ENCODE measurements at regions not wholly inside any gene's neighbourhood (a gene's known extent, or its start where the extent isn't known, plus 50 kb on each side); places are given as distances from the start of the nearest gene placed in this dataset.

DNA sequence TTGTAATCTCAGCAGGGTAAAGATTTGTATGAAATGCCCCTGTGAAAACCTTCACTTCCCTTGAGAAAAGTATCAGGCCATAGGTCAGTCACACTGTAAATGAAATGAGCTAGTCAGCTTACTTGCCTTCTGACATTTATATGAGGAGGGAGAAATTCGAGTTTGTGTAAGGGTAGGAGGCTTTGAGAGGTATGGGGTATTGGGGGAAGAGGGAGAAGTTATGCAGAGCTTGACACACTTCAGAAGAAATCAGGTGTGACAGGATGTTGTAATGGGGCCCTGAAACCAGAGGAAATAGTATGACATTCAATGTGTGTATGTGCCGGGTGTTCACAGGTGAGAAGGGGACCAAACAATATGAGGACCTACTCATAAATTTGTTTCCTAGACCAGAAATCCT lies 64.2 kb upstream of the CCN6 start:
- no peak for TF ChIP-seq POLR2A (IDR thresholded peaks at IDR 0.05)
- TF ChIP-seq, protein P1, sequence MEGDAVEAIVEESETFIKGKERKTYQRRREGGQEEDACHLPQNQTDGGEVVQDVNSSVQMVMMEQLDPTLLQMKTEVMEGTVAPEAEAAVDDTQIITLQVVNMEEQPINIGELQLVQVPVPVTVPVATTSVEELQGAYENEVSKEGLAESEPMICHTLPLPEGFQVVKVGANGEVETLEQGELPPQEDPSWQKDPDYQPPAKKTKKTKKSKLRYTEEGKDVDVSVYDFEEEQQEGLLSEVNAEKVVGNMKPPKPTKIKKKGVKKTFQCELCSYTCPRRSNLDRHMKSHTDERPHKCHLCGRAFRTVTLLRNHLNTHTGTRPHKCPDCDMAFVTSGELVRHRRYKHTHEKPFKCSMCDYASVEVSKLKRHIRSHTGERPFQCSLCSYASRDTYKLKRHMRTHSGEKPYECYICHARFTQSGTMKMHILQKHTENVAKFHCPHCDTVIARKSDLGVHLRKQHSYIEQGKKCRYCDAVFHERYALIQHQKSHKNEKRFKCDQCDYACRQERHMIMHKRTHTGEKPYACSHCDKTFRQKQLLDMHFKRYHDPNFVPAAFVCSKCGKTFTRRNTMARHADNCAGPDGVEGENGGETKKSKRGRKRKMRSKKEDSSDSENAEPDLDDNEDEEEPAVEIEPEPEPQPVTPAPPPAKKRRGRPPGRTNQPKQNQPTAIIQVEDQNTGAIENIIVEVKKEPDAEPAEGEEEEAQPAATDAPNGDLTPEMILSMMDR (IDR thresholded peaks at IDR 0.05): no peak
- intact Hi-C loops (cut with DNase I; ENCODE audit: low total_unique reads): no loop called here
- no peaks in the 10 kb centered on the region for H3K9me3 ChIP-seq
- no peak for DNase-seq
- no peak overlapping the region for H3K27ac ChIP-seq
- 71 to 94% methylated on average over 2 of the region's 2 CpGs for WGBS, 2 donors
- no peak overlapping the region for H3K4me3 ChIP-seq
- no peaks in the 10 kb centered on the region for H3K4me1 ChIP-seq
- H3K36me3 ChIP-seq (ENCODE audit: low read depth, missing control alignments): no peaks in the 10 kb centered on the region
- H3K27me3 ChIP-seq: no peaks in the 10 kb centered on the region

DNA sequence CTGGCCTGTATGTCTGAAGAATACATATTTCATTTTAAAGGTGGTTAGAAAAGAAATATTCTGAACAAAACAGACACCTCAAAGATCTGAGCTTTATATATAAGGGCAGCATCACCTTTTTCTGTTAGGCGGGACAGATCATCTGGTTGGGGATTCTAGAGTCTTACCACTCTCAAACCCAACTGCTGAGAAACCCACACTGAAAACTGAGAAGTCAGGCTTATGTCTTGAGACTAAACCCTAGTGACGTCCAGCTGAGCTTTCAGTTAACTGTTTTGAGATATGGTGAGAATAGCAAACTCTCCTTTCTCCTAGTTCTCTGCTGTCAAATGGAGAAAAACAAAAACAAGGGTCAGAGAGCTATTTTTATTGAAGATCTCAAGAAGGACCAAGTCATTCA lies 63.7 kb upstream of the CCN6 start:
- Histone ChIP-seq H3K27ac (no peak overlapping the region), H3K4me3 (no peak overlapping the region), H3K27me3 (no peaks in the 10 kb centered on the region), H3K9me3 (no peaks in the 10 kb centered on the region), H3K4me1 (no peaks in the 10 kb centered on the region), H3K36me3 (ENCODE audit: low read depth, missing control alignments) (no peaks in the 10 kb centered on the region)
- TF ChIP-seq, protein P1 (IDR thresholded peaks at IDR 0.05): no peak
- TF ChIP-seq POLR2A (IDR thresholded peaks at IDR 0.05): no peak
- no peak for DNase-seq
- 88 to 91% methylated on average over 2 of the region's 2 CpGs for WGBS, 2 donors
- intact Hi-C loops (cut with DNase I; ENCODE audit: low total_unique reads): no loop called here

DNA sequence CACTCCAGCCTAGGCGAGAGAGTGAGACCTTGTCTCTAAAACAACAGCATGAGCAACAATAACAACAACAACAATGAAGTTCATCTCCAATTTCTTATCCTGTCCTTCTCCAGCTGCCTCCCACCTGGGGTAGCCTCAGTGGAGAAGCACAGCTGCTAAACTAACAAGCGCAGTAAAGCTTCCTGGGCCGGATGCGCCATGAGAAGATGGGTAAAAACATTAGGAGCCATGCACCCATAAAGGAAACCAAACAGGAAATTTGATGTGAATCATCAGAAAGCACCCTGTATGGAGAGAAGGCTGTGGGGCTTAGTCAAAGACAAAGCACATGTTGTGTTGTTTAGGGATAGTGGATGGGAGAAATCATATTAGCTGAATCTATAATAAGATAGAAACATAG lies 61.1 kb upstream of the CCN6 start:
- no peaks in the 10 kb centered on the region for H3K27me3 ChIP-seq
- intact Hi-C loops (cut with DNase I; ENCODE audit: low total_unique reads): no loop called here
- H3K4me3 ChIP-seq: no peak overlapping the region
- H3K9me3 ChIP-seq: no peaks in the 10 kb centered on the region
- H3K36me3 ChIP-seq (ENCODE audit: low read depth, missing control alignments): no peaks in the 10 kb centered on the region
- 82 to 89% methylated on average over 4 of the region's 4 CpGs for WGBS, 2 donors
- no peak overlapping the region for H3K27ac ChIP-seq
- DNase-seq: no peak
- H3K4me1 ChIP-seq: no peaks in the 10 kb centered on the region
- TF ChIP-seq POLR2A (IDR thresholded peaks at IDR 0.05): no peak
- TF ChIP-seq, protein P1 (IDR thresholded peaks at IDR 0.05): no peak

DNA sequence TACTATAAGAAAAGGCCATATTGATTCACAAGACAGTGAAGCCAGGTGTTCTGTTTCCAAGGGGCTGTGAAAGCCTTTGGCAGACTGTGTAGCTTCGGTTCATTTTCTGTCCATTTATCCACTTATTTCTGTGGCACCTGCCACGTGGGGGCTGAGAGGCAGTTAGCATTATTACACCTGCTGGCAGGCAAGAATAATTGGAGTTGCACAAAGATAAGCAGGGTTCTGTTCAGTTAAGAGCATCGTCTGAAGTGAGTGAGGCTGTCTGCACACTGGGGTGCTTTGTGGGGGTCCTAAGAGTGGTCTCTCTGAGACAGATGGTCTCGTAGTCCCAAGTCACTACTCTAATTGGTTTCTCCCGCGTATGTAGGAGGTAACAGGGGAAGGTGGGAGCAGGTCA lies 60.6 kb upstream of the CCN6 start:
- 68 to 87% methylated on average over 6 of the region's 6 CpGs for WGBS, 2 donors
- intact Hi-C loops (cut with DNase I; ENCODE audit: low total_unique reads): no loop called here
- no peak for DNase-seq
- H3K27ac ChIP-seq: no peak overlapping the region
- TF ChIP-seq, protein P1 (IDR thresholded peaks at IDR 0.05): no peak
- no peak for TF ChIP-seq POLR2A (IDR thresholded peaks at IDR 0.05)
- H3K36me3 ChIP-seq (ENCODE audit: low read depth, missing control alignments): no peaks in the 10 kb centered on the region
- H3K4me3 ChIP-seq: no peak overlapping the region
- no peaks in the 10 kb centered on the region for H3K4me1 ChIP-seq
- H3K9me3 ChIP-seq: no peaks in the 10 kb centered on the region
- H3K27me3 ChIP-seq: no peaks in the 10 kb centered on the region

- no peak overlapping the region for H3K4me3 ChIP-seq
- no peaks in the 10 kb centered on the region for H3K4me1 ChIP-seq
- intact Hi-C loops (cut with DNase I; ENCODE audit: low total_unique reads): loop anchor here (5.0 kb wide), 1 partner anchor 282 kb away; no protein-coding TSS in a partner anchor
- no peak for TF ChIP-seq POLR2A (IDR thresholded peaks at IDR 0.05)
- TF ChIP-seq, protein P1 (IDR thresholded peaks at IDR 0.05): no peak
- WGBS, 2 donors: 81 to 91% methylated on average over 6 of the region's 6 CpGs
- H3K9me3 ChIP-seq: no peaks in the 10 kb centered on the region
- H3K27me3 ChIP-seq: no peaks in the 10 kb centered on the region
- H3K27ac ChIP-seq: no peak overlapping the region
- H3K36me3 ChIP-seq (ENCODE audit: low read depth, missing control alignments): no peaks in the 10 kb centered on the region
- no peak for DNase-seq
Measured at GRCh38 chr6:111994791-111995190, 59.1 kb upstream of the CCN6 start.

All from testis (tissue), 2 donors.